ENCODE measurements at regions not wholly inside any gene's neighbourhood (a gene's known extent, or its start where the extent isn't known, plus 50 kb on each side); places are given as distances from the start of the nearest gene placed in this dataset.
"Not testable (repeated sequence)": the region's sequence is repeated elsewhere in the genome, so short reads cannot be mapped to it uniquely, and the experiment has no call there.

GRCh38 chr17:26936645-26937044 lies 357.3 kb upstream of the WSB1 start:
- in situ Hi-C loops (cut with HindIII; ENCODE audit: low sequenced_read_pairs); H3K4me3 ChIP-seq (ENCODE audit: low read depth, low read length); DNase-seq (ENCODE audit: low read depth): not testable (repeated sequence)

- in situ Hi-C loops (cut with HindIII; ENCODE audit: low sequenced_read_pairs); DNase-seq (ENCODE audit: low read depth); H3K4me3 ChIP-seq (ENCODE audit: low read depth, low read length): not testable (repeated sequence)
Observed at GRCh38 chr17:26937750-26938322, 356.1 kb upstream of the WSB1 start.

GRCh38 chr17:26939755-26940154 lies 354.2 kb upstream of the WSB1 start:
- in situ Hi-C loops (cut with HindIII; ENCODE audit: low sequenced_read_pairs); H3K4me3 ChIP-seq (ENCODE audit: low read depth, low read length); DNase-seq (ENCODE audit: low read depth): not testable (repeated sequence)

DNA sequence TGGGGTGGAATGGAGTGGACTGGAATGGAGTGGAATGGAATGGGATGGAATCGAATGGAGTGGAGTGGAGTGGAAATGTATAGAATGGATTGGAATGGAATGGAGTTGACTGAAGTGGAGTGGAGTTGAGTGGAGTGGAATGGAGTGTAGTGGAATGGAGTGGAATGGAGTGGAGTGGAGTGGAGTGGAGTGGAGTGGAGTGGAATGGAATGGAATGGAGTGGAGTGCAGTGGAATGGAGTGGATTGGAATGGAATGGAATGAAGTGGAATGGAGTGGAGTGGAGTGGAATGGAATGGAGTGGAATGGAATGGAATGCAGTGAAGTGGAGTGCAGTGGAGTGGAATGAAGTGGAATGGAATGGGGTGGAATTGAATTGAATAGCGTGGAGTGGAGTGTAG lies 353.3 kb upstream of the WSB1 start:
- in situ Hi-C loops (cut with HindIII; ENCODE audit: low sequenced_read_pairs); H3K4me3 ChIP-seq (ENCODE audit: low read depth, low read length); DNase-seq (ENCODE audit: low read depth): not testable (repeated sequence)

DNA sequence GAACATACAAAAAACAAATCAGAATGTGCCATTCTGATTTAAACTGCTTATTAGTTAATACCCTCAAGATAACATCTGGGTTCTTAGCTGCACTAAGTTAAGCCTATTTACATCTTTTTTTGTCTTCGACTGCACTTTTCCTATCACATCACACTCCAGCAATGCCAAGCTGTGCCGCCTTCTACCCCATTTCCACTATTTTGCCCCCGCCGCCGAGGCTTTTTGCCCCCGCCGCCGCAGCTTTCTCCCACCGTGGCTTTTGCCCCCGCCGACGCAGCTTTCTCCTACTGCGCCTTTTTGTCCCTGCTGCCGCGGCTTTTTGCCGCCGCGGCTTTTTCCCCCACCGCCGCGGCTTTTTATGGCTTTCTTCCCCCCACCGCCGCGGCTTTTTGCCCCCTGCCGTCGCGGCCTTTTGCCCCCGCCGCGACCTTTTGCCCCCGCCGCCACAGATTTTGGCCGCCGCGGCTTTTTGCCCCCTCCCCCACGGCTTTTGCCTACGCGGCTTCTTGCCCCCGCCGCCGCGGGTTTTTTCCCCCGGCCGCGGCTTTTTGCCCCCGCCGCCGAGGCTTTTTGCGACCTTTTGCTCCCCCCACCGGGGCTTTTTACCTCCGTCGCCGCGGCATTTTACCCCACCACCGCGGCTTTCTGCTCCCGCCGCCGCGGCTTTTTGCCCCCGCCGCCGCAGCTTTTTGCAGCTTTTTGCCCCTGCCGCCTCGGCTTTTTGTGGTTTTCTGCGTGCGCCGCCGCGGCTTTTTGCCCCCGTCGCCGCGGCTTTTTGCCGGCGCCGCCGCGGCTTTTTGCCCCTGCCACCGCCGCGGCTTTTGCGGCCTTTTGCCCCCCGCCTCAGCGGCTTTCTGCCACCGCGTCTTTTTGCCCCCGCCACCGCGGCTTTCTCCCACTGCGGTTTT lies 331.4 kb upstream of the WSB1 start:
- H3K4me3 ChIP-seq (ENCODE audit: low read depth, low read length) = no peak overlapping the region
- no peak for TF ChIP-seq CTCF (IDR thresholded peaks at IDR 0.05; ENCODE audit: low read depth, low read length, missing control alignments)
- no peak for DNase-seq (ENCODE audit: low read depth)
- in situ Hi-C loops (cut with HindIII; ENCODE audit: low sequenced_read_pairs) = no loop called here

DNA sequence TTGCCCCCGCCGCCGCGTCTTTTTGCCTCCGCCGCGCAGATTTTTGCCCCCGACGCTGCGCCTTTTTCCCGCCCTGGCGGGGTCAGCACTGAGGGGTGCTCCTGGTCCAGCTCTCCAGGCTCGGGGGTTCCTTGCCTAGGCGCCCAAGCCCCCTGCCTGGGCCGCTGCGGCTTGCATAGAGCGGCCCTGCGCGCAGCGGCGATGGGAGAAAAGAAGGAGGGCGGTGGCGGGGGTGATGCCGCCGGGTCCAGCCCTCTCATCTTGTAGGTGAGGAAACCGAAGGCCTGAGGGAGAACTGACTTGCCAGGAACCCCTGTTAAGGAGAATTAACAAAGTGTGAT lies 330.8 kb upstream of the WSB1 start:
- in situ Hi-C loops (cut with HindIII; ENCODE audit: low sequenced_read_pairs) = no loop called here
- TF ChIP-seq CTCF (IDR thresholded peaks at IDR 0.05; ENCODE audit: low read depth, low read length, missing control alignments) = no peak
- DNase-seq (ENCODE audit: low read depth) = no peak
- no peak overlapping the region for H3K4me3 ChIP-seq (ENCODE audit: low read depth, low read length)

- in situ Hi-C loops (cut with HindIII; ENCODE audit: low sequenced_read_pairs); DNase-seq (ENCODE audit: low read depth); H3K4me3 ChIP-seq (ENCODE audit: low read depth, low read length): not testable (repeated sequence)
Observed at GRCh38 chr17:26965898-26966624, 327.9 kb upstream of the WSB1 start.

DNA sequence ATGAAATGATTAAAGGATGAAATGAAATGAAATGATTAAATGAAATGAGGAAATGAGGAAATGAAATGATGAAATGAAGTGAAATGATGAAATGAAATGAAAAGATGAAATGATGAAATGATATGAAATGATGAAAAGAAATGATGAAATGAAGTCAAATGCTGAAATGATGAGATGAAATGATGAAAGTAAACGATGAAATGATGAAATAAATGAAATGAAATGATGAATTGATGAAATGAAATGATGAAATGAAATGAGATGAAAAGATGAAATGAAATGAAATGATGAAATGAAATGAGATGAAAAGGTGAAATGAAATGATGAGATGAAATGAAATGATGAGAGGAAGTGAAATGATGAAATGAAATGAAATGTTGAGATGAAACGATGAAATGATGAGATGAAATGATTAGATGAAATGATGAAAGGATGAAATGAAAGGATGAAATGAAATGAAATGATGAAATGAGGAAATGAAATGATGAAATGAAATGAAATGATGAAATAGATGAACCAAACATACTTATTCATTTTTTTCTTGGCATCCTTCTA lies 327.2 kb upstream of the WSB1 start:
- in situ Hi-C loops (cut with HindIII; ENCODE audit: low sequenced_read_pairs); H3K4me3 ChIP-seq (ENCODE audit: low read depth, low read length); DNase-seq (ENCODE audit: low read depth): not testable (repeated sequence)

DNA sequence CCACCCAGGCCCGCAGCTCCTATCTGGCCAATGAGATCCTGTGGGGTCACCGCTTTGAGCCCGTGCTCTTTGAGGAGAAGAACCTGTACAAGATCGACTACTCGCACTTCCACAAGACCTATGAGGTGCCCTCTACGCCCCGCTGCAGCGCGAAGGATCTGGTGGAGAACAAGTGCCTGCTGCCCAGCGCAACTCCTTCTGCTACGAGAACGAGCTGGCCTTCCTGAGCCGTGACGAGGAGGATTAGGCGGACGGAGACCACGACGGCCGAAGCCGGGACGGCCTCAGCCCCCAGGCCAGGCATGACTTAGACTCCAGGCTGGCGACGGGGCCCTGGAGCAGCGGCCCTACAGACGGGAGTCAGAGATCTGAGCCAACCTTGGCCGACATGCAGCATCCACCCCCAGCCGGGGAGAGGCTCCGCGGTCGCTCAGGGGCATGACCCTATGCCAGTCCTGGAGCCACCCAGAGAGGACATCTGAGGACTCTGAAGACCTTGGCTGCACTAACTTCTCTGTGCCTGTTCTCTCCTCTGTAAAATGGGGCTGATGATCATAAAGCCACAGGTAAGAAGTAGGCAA lies 312.0 kb upstream of the WSB1 start:
- in situ Hi-C loops (cut with HindIII; ENCODE audit: low sequenced_read_pairs); DNase-seq (ENCODE audit: low read depth); H3K4me3 ChIP-seq (ENCODE audit: low read depth, low read length): not testable (repeated sequence)

DNA sequence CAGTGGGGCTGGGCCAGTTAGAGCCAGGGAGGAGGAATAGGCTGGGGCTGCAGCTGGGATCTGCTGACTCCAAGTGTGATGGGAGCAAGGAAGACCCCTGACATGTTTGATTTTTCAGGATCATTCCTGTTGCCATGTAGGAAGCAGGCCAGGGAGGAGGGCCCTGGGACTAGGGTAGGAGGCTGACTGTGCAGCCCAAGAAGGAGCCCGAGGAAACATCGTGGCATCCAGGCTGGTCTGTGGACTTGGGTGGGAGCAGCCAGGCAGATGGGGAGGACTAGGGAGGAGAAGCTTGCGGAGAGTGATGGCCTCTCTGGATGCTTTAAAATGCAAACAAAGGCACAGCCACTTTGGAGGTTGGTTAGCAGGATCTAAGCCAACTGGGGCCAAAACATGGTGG lies 311.4 kb upstream of the WSB1 start:
- DNase-seq (ENCODE audit: low read depth); H3K4me3 ChIP-seq (ENCODE audit: low read depth, low read length); in situ Hi-C loops (cut with HindIII; ENCODE audit: low sequenced_read_pairs): not testable (repeated sequence)

DNA sequence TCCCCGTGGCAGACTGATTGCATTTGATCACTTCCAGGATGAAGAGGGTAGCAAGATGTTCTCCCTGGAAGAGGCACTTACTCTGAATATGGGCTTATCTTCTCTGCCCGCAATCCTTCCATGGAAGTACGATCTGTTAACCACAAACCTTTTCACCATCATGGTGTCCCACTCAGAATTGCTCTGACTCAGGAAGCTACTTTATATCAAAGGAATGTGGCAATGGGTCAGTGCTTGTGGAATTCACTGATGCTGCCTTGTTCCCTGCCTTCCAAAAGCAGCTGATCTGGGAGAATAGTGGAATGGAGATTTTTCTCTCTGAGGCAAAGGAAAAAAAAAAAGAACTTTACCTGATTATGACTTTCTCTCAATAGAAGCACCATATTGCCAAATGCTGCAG lies 306.1 kb upstream of the WSB1 start:
- H3K4me3 ChIP-seq (ENCODE audit: low read depth, low read length); in situ Hi-C loops (cut with HindIII; ENCODE audit: low sequenced_read_pairs); DNase-seq (ENCODE audit: low read depth): not testable (repeated sequence)

DNA sequence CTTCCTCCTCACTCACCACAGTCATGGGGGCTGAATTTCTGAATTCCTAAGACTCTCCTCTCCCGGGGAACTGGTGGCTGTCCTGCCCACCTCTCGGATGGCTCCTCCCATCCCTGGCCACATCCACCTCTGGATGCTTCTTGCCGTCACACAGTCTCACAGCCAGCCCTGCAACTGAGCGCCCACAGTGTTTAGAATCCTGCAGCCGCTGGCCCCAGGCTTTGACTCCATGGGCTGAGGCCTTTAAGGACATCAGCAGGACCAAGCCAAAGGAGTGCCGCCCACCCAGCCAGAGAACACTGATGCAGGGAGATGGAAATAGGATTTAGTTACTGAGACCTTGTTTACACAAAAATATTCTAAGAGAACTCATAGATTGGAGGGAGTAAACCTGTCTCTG lies 299.3 kb upstream of the WSB1 start:
- in situ Hi-C loops (cut with HindIII; ENCODE audit: low sequenced_read_pairs); H3K4me3 ChIP-seq (ENCODE audit: low read depth, low read length); DNase-seq (ENCODE audit: low read depth): not testable (repeated sequence)

DNA sequence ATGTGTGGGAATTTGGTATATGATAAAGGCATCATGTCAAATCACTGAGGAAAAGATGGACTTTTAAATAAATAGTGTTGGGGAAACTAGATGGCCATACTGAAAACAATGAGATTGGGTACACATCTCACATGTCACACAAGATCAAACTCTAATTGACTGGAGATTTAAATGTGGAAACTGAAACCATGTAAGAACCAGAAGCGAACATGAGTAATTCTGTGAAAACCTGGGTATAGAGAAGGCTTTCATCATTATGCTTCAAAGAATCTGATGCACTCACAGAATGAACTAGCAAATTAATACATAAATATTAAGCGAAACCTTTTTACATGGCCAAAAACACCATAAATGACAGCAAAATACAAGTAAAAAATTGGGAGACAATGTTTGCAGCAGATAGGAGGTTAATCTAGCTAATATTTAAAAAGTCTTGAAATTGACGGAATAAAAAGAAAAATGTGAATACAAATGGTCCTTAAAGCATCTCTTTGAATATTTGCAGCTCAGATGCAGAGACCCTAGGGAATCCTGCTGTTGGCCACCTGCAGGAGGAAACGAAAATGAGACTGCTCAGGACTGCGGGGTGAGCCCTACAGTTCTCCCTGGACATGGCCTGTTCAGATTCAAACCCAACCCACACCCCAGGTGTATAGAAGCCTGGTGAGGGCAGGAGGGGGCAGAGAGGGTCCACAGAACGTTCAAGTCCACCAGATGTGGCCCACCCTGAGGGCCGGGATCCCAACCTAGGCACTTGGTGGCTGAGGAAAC lies 297.6 kb upstream of the WSB1 start:
- DNase-seq (ENCODE audit: low read depth); H3K4me3 ChIP-seq (ENCODE audit: low read depth, low read length); in situ Hi-C loops (cut with HindIII; ENCODE audit: low sequenced_read_pairs): not testable (repeated sequence)
